ENCODE measurements at regions not wholly inside any gene's neighbourhood (a gene's known extent, or its start where the extent isn't known, plus 50 kb on each side); places are given as distances from the start of the nearest gene placed in this dataset.

DNA sequence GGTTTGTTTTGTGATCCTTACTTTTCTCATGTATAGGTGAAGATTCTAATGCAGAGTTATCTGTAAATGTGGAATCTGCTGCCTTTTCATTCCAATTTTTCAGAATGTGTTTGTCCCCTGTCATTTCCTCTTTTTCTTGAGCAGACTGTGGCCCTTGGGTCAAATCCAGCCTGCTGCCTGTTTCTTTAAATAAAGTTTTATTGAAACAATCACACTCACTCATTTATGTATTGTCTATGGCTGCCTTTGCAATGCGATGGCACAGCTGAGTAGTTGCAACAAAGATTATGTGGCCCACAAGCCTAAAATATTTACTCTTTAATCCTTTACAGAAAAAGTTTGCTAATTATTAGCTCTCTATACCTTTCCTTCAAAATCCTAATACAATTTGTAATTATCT is 116.3 kb upstream of the NPHP3 start:
- BruUV-seq (replicated peaks): no TSS peak
- no peaks in the 10 kb centered on the region for H3K27me3 ChIP-seq (ENCODE audit: control insufficient read depth in 2 of 2, insufficient read depth in 2 of 2, low read length in 2 of 2)
- no peak for FAIRE-seq
- H3K4me3 ChIP-seq: no peak overlapping the region
- H3K36me3 ChIP-seq (ENCODE audit: control insufficient read depth, insufficient read depth, low read length): no peaks in the 10 kb centered on the region
- no peaks in the 10 kb centered on the region for H4K20me1 ChIP-seq (replicated peaks; ENCODE audit: control insufficient read depth, insufficient read depth, low read length)
- no peak overlapping the region for H3K4me2 ChIP-seq (ENCODE audit: insufficient read depth, low read length)
- POLR2A ChIA-PET: no interaction called here
- TF ChIP-seq, protein P1, sequence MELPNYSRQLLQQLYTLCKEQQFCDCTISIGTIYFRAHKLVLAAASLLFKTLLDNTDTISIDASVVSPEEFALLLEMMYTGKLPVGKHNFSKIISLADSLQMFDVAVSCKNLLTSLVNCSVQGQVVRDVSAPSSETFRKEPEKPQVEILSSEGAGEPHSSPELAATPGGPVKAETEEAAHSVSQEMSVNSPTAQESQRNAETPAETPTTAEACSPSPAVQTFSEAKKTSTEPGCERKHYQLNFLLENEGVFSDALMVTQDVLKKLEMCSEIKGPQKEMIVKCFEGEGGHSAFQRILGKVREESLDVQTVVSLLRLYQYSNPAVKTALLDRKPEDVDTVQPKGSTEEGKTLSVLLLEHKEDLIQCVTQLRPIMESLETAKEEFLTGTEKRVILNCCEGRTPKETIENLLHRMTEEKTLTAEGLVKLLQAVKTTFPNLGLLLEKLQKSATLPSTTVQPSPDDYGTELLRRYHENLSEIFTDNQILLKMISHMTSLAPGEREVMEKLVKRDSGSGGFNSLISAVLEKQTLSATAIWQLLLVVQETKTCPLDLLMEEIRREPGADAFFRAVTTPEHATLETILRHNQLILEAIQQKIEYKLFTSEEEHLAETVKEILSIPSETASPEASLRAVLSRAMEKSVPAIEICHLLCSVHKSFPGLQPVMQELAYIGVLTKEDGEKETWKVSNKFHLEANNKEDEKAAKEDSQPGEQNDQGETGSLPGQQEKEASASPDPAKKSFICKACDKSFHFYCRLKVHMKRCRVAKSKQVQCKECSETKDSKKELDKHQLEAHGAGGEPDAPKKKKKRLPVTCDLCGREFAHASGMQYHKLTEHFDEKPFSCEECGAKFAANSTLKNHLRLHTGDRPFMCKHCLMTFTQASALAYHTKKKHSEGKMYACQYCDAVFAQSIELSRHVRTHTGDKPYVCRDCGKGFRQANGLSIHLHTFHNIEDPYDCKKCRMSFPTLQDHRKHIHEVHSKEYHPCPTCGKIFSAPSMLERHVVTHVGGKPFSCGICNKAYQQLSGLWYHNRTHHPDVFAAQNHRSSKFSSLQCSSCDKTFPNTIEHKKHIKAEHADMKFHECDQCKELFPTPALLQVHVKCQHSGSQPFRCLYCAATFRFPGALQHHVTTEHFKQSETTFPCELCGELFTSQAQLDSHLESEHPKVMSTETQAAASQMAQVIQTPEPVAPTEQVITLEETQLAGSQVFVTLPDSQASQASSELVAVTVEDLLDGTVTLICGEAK (IDR thresholded peaks at IDR 0.05): peak; percentile 98
- TF ChIP-seq, protein P1 (CRISPR knock-in tag; IDR thresholded peaks at IDR 0.05): peak; percentile 83
- TF ChIP-seq HMG20B (CRISPR knock-in tag; IDR thresholded peaks at IDR 0.05): no peak
- peak; percentile 82 for TF ChIP-seq SPI1 (IDR thresholded peaks at IDR 0.05; ENCODE audit: borderline replicate concordance, low read depth, low read length)
- TF ChIP-seq SMARCB1 (IDR thresholded peaks at IDR 0.05; ENCODE audit: insufficient read length, low read depth): no peak
- TF ChIP-seq EP400 (IDR thresholded peaks at IDR 0.05): no peak
- TF ChIP-seq NBN (IDR thresholded peaks at IDR 0.05; ENCODE audit: low read depth): no peak
- WGBS (ENCODE audit: insufficient coverage, low coverage, missing lambda C conversion rate): 67% methylated on average over 1 of the region's 1 CpG
- intact Hi-C loops (cut with micrococcal nuclease) (no loop called here), in situ Hi-C loops (cut with MboI) (no loop called here)
- DNase-seq (ENCODE audit: extremely low read depth in 1 of 4, low spot score in 3 of 4): no peak
- no peak overlapping the region for H3K9ac ChIP-seq (ENCODE audit: insufficient read depth in 1 of 2, low read depth in 2 of 2, low read length in 2 of 2)
- no peaks in the 10 kb centered on the region for H3K9me1 ChIP-seq (ENCODE audit: control insufficient read depth, insufficient read depth, low read length)
- H3K79me2 ChIP-seq (ENCODE audit: control insufficient read depth, insufficient read depth, low read length): no peaks in the 10 kb centered on the region
- H3K9me3 ChIP-seq (replicated peaks; ENCODE audit: control insufficient read depth, insufficient read depth, low read depth, low read length): no peaks in the 10 kb centered on the region
- no peaks in the 10 kb centered on the region for H3K4me1 ChIP-seq (replicated peaks in 1 of 2; ENCODE audit: control insufficient read depth in 2 of 2, insufficient read depth in 2 of 2, low read length in 2 of 2)
- H3K27ac ChIP-seq (ENCODE audit: extremely low read depth, low read depth, low read length): no peak overlapping the region
- CTCF ChIA-PET (ENCODE audit: low intra/inter-chr PET ratio): no interaction called here
- no peak for ATAC-seq
- H2AFZ ChIP-seq (ENCODE audit: low read depth, low read length): 0 out of 2 replicates have a peak overlapping the region, but pooled peaks have one; percentile 16
